PC-3 (cell line): ENCODE measurements at regions not wholly inside any gene's neighbourhood (a gene's known extent, or its start where the extent isn't known, plus 50 kb on each side); places are given as distances from the start of the nearest gene placed in this dataset.
"Not testable (repeated sequence)": the region's sequence is repeated elsewhere in the genome, so short reads cannot be mapped to it uniquely, and the experiment has no call there.

Experiments used
- ATAC-seq: fragments of 200-7000 bp; cut with Tn5 transposase; 2 replicates; pipeline ENCODE4 v1.9.1; 2020; ENCODE audit warnings: mild to moderate bottlenecking, moderate library complexity
- BruUV-seq: library from RNA; stranded (reverse); fragments of 400-500 nt; replicated peaks from 2 replicates; lab custom pipeline; 2021; lab: Mats Ljungman, UMichigan
- CTCF ChIA-PET: fragments of 300-600 bp; sonication (Branson Sonifier 250); formaldehyde crosslinking; loops from one replicate; lab custom pipeline; 2022; ENCODE audit warnings: antibody characterized with exemption; lab: Charles Lee
- POLR2A ChIA-PET: fragments of 300-600 bp; sonication (Branson Sonifier 250); formaldehyde crosslinking; loops from one replicate; lab custom pipeline; 2022; ENCODE audit warnings: antibody characterized with exemption; ENCODE audit not compliant: unreplicated experiment; lab: Charles Lee
- DNase-seq: peaks from one replicate; pipeline ENCODE4 v3.0.0-alpha.2; 2015
- H2AFZ ChIP-seq: fragments of 300-600 bp; sonication (generic); 2 replicates; pipeline ENCODE4 v1.6.0; 2016; ENCODE audit warnings: antibody characterized with exemption, low read length
- H3F3A ChIP-seq: fragments of 300-600 bp; sonication (generic); one replicate; pipeline ENCODE4 v1.6.0; 2017; ENCODE audit warnings: antibody characterized with exemption, low read length, control low read depth, mild to moderate bottlenecking; ENCODE audit not compliant: unreplicated experiment
- H3K27ac ChIP-seq: fragments of 300-600 bp; sonication (generic); 2 replicates; pipeline ENCODE4 v1.5.1; 2016; ENCODE audit warnings: mild to moderate bottlenecking, low read length
- H3K27me3 ChIP-seq: fragments of 300-600 bp; sonication (generic); 2 replicates; pipeline ENCODE4 v1.6.1; 2016; ENCODE audit warnings: low read length, mixed read lengths
- H3K36me3 ChIP-seq: fragments of 300-600 bp; sonication (generic); 2 replicates; pipeline ENCODE4 v1.6.1; 2016; ENCODE audit warnings: low read depth, mixed run types, low read length, mixed read lengths
- H3K4me1 ChIP-seq: fragments of 300-600 bp; sonication (generic); 2 replicates; pipeline ENCODE4 v1.5.1; 2016; ENCODE audit warnings: low read length; ENCODE audit not compliant: insufficient read depth
- H3K4me2 ChIP-seq: fragments of 300-600 bp; sonication (generic); 2 replicates; pipeline ENCODE4 v1.6.0; 2016; ENCODE audit warnings: low read length
- H3K4me3 ChIP-seq: fragments of 300-600 bp; sonication (generic); 2 replicates; pipeline ENCODE4 v1.5.1; 2016; ENCODE audit warnings: mild to moderate bottlenecking, low read length, mixed read lengths
- H3K79me2 ChIP-seq: fragments of 300-600 bp; sonication (generic); 2 replicates; pipeline ENCODE4 v1.6.1; 2017; ENCODE audit warnings: low read length, mixed read lengths
- H3K9ac ChIP-seq: fragments of 300-600 bp; sonication (generic); 2 replicates; pipeline ENCODE4 v1.6.0; 2016; ENCODE audit warnings: mild to moderate bottlenecking, low read length
- H3K9me2 ChIP-seq: fragments of 300-600 bp; sonication (generic); replicated peaks from 2 replicates; pipeline ENCODE4 v1.6.1; 2016; ENCODE audit warnings: mixed run types, low read length, mixed read lengths
- H3K9me3 ChIP-seq: fragments of 300-600 bp; sonication (generic); 2 replicates; pipeline ENCODE4 v1.6.1; 2016; ENCODE audit warnings: low read length, mixed read lengths
- H4K20me1 ChIP-seq: fragments of 300-600 bp; sonication (generic); 2 replicates; pipeline ENCODE4 v1.6.1; 2016; ENCODE audit warnings: low read length, mixed read lengths
- EZH2 ChIP-seq: fragments of 300-600 bp; sonication (generic); IDR thresholded peaks from one replicate; pipeline ENCODE4 v1.6.1; 2017; ENCODE audit warnings: antibody characterized with exemption, mild to moderate bottlenecking, low read length; ENCODE audit not compliant: unreplicated experiment
- EZH2phosphoT487 ChIP-seq: fragments of 300-600 bp; sonication (generic); IDR thresholded peaks from 2 replicates; pipeline ENCODE4 v1.6.1; 2018; ENCODE audit warnings: mild to moderate bottlenecking, antibody characterized with exemption, low read length, borderline replicate concordance
- intact Hi-C: fragments of 100-400 bp; cut with micrococcal nuclease; formaldehyde crosslinking; loops from 2 replicates; pipeline ENCODE4 v1.9.0; 2023
- TF ChIP-seq, protein P1 (sequence below): fragments of 300-600 bp; sonication (generic); conservative IDR thresholded peaks from 2 replicates; pipeline ENCODE4 v1.5.1; 2017; ENCODE audit warnings: antibody characterized with exemption, low read depth, mild to moderate bottlenecking, low read length

DNA sequence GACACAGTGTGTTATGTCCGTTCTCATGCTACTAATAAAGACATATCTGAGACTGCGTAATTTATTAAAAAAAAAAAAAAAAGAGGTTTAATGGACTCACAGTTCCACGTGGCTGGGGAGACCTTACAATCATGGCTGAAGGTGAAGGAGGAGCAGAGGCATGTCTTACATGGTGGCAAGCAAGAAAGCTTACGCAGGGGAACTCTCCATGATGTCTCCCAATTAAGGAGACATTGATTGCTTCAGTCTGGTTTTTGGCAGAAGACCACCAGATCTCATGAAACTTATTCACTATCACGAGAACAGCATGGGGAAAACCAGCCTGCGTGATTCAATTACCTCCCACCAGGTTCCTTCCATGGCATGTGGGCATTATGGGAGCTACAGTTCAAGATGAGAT, 221.8 kb downstream of the ASMT start:
- no peaks in the 10 kb centered on the region for H3K9me3 ChIP-seq
- BruUV-seq, result no TSS peak
- ATAC-seq (no peak), DNase-seq (no peak)
- H3F3A ChIP-seq, result no peaks in the 10 kb centered on the region
- no peaks in the 10 kb centered on the region for H3K79me2 ChIP-seq
- TF ChIP-seq, protein P1, sequence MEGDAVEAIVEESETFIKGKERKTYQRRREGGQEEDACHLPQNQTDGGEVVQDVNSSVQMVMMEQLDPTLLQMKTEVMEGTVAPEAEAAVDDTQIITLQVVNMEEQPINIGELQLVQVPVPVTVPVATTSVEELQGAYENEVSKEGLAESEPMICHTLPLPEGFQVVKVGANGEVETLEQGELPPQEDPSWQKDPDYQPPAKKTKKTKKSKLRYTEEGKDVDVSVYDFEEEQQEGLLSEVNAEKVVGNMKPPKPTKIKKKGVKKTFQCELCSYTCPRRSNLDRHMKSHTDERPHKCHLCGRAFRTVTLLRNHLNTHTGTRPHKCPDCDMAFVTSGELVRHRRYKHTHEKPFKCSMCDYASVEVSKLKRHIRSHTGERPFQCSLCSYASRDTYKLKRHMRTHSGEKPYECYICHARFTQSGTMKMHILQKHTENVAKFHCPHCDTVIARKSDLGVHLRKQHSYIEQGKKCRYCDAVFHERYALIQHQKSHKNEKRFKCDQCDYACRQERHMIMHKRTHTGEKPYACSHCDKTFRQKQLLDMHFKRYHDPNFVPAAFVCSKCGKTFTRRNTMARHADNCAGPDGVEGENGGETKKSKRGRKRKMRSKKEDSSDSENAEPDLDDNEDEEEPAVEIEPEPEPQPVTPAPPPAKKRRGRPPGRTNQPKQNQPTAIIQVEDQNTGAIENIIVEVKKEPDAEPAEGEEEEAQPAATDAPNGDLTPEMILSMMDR, result no peak
- no peak for TF ChIP-seq EZH2phosphoT487
- TF ChIP-seq EZH2, result no peak
- H3K9me2 ChIP-seq, result no peaks in the 10 kb centered on the region
- intact Hi-C loops, result no loop called here
- no peak overlapping the region for H3K27ac ChIP-seq
- H3K4me2 ChIP-seq, result no peak overlapping the region
- no peak overlapping the region for H3K4me3 ChIP-seq
- no peak overlapping the region for H2AFZ ChIP-seq
- CTCF ChIA-PET, result no interaction called here
- peaks cover 7% of the 10 kb centered on the region; the same call in 1 of the 2 replicates for H3K27me3 ChIP-seq
- POLR2A ChIA-PET, result no interaction called here
- H3K9ac ChIP-seq, result no peak overlapping the region
- H4K20me1 ChIP-seq, result no peaks in the 10 kb centered on the region
- no peaks in the 10 kb centered on the region for H3K36me3 ChIP-seq
- no peaks in the 10 kb centered on the region for H3K4me1 ChIP-seq

DNA sequence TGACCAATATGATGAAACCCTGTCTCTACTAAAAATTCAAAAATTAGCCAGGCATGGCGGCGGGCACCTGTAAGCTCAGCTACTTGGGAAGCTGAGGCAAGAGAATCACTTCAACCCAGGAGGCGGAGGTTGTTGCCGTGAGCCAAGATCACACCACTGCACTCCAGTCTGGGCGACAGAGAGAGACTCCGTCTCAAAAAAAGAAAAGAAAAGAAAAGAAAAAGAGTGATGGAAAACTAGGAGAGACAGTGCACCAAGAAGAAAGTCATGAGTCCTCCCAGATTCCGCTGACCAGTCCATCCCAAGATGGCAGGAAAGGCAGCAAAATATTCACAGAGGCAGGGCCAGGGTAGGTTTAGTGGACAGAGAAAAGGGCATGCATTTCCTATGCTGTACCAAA, 226.9 kb downstream of the ASMT start:
- no peak overlapping the region for H3K4me3 ChIP-seq
- H3K27ac ChIP-seq, result no peak overlapping the region
- no peak for ATAC-seq
- intact Hi-C loops, result no loop called here
- no peak for DNase-seq
- TF ChIP-seq, protein P1, result no peak
- TF ChIP-seq EZH2, result no peak
- TF ChIP-seq EZH2phosphoT487, result no peak
- no peak overlapping the region for H2AFZ ChIP-seq
- H3F3A ChIP-seq, result no peaks in the 10 kb centered on the region
- no peaks in the 10 kb centered on the region for H3K36me3 ChIP-seq
- no peak overlapping the region for H3K9ac ChIP-seq
- no peaks in the 10 kb centered on the region for H3K9me2 ChIP-seq
- H3K27me3 ChIP-seq, result no peaks in the 10 kb centered on the region
- ChIA-PET CTCF (no interaction called here), POLR2A (no interaction called here)
- BruUV-seq, result no TSS peak
- no peaks in the 10 kb centered on the region for H3K79me2 ChIP-seq
- no peak overlapping the region for H3K4me2 ChIP-seq
- H3K4me1 ChIP-seq, result no peaks in the 10 kb centered on the region
- no peaks in the 10 kb centered on the region for H4K20me1 ChIP-seq
- no peaks in the 10 kb centered on the region for H3K9me3 ChIP-seq

DNA sequence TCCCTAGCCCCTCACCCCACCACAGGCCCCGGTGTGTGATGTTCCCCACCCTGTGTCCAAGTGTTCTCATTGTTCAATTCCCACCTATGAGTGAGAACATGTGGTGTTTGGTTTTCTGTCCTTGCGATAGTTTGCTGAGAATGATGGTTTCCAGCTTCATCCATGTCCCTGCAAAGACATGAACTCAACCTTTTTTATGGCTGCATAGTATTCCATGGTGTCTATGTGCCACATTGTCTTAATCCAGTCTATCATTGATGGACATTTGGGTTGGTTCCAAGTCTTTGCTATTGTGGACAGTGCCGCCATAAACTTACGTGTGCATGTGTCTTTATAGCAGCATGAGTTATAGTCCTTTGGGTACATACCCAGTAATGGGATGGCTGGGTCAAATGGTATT, 232.1 kb downstream of the ASMT start:
- H4K20me1 ChIP-seq, DNase-seq, CTCF ChIA-PET, H3K4me1 ChIP-seq, H3K27me3 ChIP-seq, H3K9me3 ChIP-seq, H3K79me2 ChIP-seq, H3K9me2 ChIP-seq, BruUV-seq, H2AFZ ChIP-seq, ATAC-seq, H3K4me3 ChIP-seq, H3F3A ChIP-seq, intact Hi-C loops, H3K36me3 ChIP-seq, H3K27ac ChIP-seq, H3K4me2 ChIP-seq, POLR2A ChIA-PET, H3K9ac ChIP-seq: not testable (repeated sequence)

DNA sequence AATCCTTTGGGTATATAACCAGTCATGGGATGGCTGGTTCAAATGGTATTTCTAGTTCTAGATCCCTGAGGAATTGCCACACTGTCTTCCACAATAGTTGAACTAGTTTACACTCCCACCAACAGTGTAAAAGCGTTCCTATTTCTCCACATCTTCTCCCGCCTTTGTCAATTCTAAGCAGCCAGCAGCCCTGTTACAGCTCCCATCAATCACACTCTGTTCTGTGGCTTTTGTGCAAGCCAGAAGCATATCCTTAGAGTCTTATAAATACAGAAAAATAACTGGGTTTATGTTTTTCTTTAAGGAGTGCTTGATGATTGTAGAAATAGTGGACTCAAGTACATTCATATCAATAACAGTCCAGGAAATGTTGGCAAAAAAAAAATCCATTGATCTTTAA, 232.9 kb downstream of the ASMT start:
- ATAC-seq, intact Hi-C loops, H4K20me1 ChIP-seq, H2AFZ ChIP-seq, BruUV-seq, H3K27me3 ChIP-seq, CTCF ChIA-PET, H3K9me3 ChIP-seq, H3K36me3 ChIP-seq, POLR2A ChIA-PET, H3K79me2 ChIP-seq, H3K4me1 ChIP-seq, DNase-seq, H3K27ac ChIP-seq, H3K9ac ChIP-seq, H3K9me2 ChIP-seq, H3K4me2 ChIP-seq, H3K4me3 ChIP-seq, H3F3A ChIP-seq: not testable (repeated sequence)
